GM19035 (cell line): ENCODE measurements at regions not wholly inside any gene's neighbourhood (a gene's known extent, or its start where the extent isn't known, plus 50 kb on each side); places are given as distances from the start of the nearest gene placed in this dataset.
"Not testable (repeated sequence)": the region's sequence is repeated elsewhere in the genome, so short reads cannot be mapped to it uniquely, and the experiment has no call there.

ENCODE experiments used
- ATAC-seq: cut with Tn5 transposase; IDR thresholded peaks from one replicate; pipeline ENCODE4 v1.9.1; 2021; ENCODE audit not compliant: unreplicated experiment

GRCh38 chr10:61278556-61278955, 174.6 kb downstream of the TMEM26 start:
- no peak for ATAC-seq

GRCh38 chr10:61272781-61273180, 180.4 kb downstream of the TMEM26 start:
- ATAC-seq: no peak

GRCh38 chr10:61271127-61271780, 181.9 kb downstream of the TMEM26 start:
- ATAC-seq: no peak

- no peak for ATAC-seq
Observed at GRCh38 chr10:61263518-61263917, 189.7 kb downstream of the TMEM26 start.

GRCh38 chr10:61262486-61263261, 190.5 kb downstream of the TMEM26 start:
- ATAC-seq: no peak

GRCh38 chr10:61257956-61258496, 195.2 kb downstream of the TMEM26 start:
- no peak for ATAC-seq

- ATAC-seq: no peak
Observed at GRCh38 chr10:61257136-61257535, 196.0 kb downstream of the TMEM26 start.

- not testable (repeated sequence) for ATAC-seq
Observed at GRCh38 chr10:61252326-61252725, 200.9 kb downstream of the TMEM26 start.

GRCh38 chr10:61251089-61251488, 202.1 kb downstream of the TMEM26 start:
- no peak for ATAC-seq

- no peak for ATAC-seq
Observed at GRCh38 chr10:61250131-61250530, 203.1 kb downstream of the TMEM26 start.

GRCh38 chr10:61248013-61248412, 205.2 kb downstream of the TMEM26 start:
- no peak for ATAC-seq

GRCh38 chr10:61244261-61244775, 208.9 kb downstream of the TMEM26 start:
- no peak for ATAC-seq

- no peak for ATAC-seq
Observed at GRCh38 chr10:61232780-61233179, 220.4 kb downstream of the TMEM26 start.

GRCh38 chr10:61225939-61226338, 227.2 kb downstream of the TMEM26 start:
- no peak for ATAC-seq

GRCh38 chr10:61223576-61223975, 229.6 kb downstream of the TMEM26 start:
- ATAC-seq: no peak

- no peak for ATAC-seq
Observed at GRCh38 chr10:61219696-61220095, 233.5 kb downstream of the TMEM26 start.

- ATAC-seq: no peak
Observed at GRCh38 chr10:61217851-61218565, 235.2 kb downstream of the TMEM26 start.

GRCh38 chr10:61215246-61215645, 237.9 kb downstream of the TMEM26 start:
- no peak for ATAC-seq

GRCh38 chr10:61211468-61211867, 241.7 kb downstream of the TMEM26 start:
- ATAC-seq: no peak

GRCh38 chr10:61197057-61197456, 253.1 kb upstream of the RHOBTB1 start:
- no peak for ATAC-seq

GRCh38 chr10:61195211-61195610, 251.2 kb upstream of the RHOBTB1 start:
- ATAC-seq: no peak
